HG03280 (cell line): ENCODE measurements at regions not wholly inside any gene's neighbourhood (a gene's known extent, or its start where the extent isn't known, plus 50 kb on each side); places are given as distances from the start of the nearest gene placed in this dataset.

Experiments
- ATAC-seq: cut with Tn5 transposase; IDR thresholded peaks from one replicate; pipeline ENCODE4 v1.9.1; 2021; ENCODE audit warnings: mild to moderate bottlenecking, moderate library complexity; ENCODE audit not compliant: unreplicated experiment

DNA sequence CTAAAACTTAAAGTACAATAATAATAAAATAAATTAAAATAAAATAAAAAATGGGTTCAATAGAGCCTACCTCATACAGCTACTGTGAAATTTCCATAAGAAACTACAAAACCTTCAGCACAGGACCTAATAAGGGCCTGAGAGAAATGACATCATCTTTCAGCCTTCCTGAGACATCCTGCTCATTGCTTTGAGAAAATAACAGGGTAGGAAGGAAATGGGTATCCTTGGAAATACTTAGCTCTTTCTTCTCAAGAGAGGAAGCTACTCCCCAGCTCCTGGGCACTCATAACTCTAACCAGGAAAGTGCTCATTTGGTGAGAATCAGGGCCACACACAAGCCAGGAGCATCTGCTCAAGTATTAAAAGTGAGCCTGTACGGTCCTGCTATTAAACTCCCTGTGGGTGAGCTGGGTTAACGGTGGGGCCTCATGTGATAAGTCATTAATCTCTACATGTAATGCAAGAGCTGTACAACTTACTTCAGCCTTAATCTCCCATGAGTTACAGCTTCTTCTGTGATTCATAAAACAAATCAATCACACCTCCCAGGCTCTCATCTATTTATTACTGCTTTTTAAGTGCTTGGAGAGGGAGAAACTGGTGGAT, 141.4 kb downstream of the MAFB start:
- no peak for ATAC-seq

DNA sequence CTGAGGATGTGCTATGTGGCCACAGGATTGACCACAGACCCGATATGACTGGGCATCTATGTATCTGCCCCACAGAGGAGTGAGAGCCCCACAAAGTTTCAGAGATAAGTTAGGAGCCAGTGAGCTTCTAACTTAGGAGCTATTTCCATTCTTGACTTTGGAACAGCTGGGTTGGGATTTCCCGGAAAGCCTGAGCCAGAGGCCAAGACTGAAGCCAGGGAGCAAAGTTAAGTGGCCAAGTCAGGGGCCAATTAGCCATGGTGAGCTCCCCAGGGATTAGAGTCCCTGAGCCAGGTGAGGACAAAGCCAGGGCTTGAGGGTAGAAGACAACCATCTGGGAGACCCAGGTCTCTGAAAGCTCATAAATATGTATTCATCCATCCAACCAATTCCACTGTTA, 143.6 kb downstream of the MAFB start:
- no peak for ATAC-seq

- ATAC-seq, result no peak
Observed at GRCh38 chr20:40542065-40542464, 147.0 kb downstream of the MAFB start.

GRCh38 chr20:40540166-40540565, 148.9 kb downstream of the MAFB start:
- no peak for ATAC-seq

GRCh38 chr20:40538131-40538530, 150.9 kb downstream of the MAFB start:
- ATAC-seq, result no peak

GRCh38 chr20:40536808-40537207, 152.2 kb downstream of the MAFB start:
- ATAC-seq, result no peak

DNA sequence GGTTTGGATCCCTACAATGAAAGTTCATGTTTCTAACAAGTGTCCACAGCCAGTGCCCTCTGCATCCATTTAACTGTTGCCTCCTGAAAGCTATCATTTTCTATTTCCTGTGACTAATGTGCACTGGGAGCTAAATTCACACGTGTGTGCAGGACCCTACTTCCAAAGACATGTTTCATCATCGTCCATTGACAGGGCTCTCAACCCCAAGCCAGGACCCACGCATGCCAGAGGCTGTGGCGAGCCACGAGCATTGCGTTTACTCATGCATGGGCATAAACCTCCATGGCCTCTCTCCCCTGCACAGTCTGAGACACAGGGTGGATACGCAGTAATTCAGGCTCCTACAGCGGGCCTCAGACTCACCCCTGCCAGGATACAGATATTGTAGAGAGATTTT, 153.2 kb downstream of the MAFB start:
- no peak for ATAC-seq

DNA sequence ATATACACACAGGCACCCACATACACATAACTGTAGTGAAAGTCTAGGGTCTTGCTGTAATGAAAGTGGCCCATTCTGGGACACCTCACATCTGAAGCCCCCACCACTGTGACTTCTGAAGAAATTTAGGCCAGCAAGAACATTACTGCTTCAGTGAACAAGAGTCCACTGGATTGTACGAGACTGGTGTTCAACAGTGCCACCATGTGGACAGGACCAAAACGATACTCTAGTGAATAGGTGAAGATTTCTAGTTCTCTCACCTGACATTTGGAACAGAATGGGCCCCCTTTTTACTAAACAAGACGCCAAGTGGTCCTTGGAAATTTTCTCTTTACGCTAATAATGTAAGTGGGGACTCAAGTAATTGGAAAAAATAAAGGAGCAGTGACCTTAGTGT, 156.9 kb downstream of the MAFB start:
- ATAC-seq, result no peak

DNA sequence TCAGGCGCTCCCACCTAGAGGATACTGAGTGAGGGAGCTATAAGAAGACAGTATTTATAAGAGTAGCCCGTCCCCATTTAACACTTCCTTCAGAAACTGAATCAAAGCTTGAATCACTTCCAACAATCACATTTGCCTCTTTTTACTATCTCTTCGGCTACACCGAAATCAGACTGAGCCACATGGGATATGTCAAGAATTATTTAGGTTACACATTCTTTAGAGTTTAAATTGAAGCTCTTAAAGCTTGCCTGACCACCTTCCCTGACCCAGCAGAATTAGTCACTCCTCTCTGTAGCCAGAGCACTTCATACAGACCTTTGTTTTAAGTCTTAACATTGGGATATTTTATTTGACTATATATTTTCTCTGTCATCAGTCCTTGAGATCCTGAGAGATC, 163.7 kb downstream of the MAFB start:
- no peak for ATAC-seq

- no peak for ATAC-seq
Observed at GRCh38 chr20:40524071-40524470, 165.0 kb downstream of the MAFB start.

DNA sequence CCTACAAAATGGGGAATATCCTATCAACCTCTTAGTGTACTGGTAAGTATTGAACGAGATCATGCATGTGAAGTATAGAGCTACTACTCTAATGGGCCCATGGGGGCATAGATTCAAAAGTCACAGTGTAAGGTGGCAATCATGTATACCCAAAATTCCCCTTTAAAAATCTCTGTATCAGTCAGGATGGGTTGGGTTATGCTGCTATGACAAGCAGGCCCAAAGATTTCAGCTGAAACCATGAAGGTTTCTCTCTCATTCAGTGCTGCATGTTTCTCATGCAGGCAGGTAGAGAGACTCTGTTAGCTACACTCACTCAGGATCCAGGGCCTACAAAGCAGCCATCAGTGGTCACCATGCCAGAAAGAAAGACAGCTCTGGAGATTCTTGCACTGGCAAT, 166.6 kb downstream of the MAFB start:
- no peak for ATAC-seq

GRCh38 chr20:40521962-40522361, 167.1 kb downstream of the MAFB start:
- no peak for ATAC-seq

DNA sequence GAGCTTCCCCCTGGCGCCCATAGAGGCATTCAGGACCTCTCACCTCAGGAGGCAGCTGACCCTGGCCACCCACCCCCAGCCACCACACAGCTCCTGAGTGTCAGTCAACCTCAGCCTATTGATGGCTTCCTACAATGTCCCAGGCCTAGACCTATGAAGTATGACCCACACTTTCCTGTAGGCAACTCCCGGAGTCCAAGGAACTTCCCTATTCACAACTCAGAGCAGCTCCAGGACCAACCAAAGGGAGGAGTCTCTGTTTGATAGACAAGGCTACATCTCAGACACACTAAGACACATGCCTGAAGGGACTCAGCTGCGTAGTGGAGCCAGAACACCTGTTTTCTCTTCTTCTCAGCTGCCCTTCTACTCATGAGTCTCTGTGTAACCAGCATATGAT, 169.1 kb downstream of the MAFB start:
- no peak for ATAC-seq

DNA sequence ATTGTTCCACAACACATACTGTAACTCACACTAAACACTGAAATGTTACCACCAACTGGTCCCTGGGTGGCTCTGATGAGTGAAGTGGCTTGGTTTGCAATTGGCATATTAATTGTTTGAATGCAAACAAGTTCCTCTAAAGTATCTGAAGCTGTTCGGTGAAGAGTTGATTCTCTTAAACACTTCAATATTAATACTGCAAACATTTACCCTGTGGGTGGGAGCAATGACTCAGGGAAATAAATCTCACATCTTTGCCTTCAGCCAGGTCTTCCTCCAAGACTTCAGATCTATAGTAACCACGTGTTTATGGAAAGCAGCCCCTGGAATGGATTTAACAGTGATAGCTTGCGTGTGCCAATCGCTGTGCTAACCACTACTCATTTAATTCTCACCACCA, 176.0 kb downstream of the MAFB start:
- no peak for ATAC-seq

GRCh38 chr20:40512591-40512990, 176.4 kb downstream of the MAFB start:
- no peak for ATAC-seq

- no peak for ATAC-seq
Observed at GRCh38 chr20:40511478-40511877, 177.6 kb downstream of the MAFB start.

- ATAC-seq, result no peak
Observed at GRCh38 chr20:40510622-40511021, 178.4 kb downstream of the MAFB start.

DNA sequence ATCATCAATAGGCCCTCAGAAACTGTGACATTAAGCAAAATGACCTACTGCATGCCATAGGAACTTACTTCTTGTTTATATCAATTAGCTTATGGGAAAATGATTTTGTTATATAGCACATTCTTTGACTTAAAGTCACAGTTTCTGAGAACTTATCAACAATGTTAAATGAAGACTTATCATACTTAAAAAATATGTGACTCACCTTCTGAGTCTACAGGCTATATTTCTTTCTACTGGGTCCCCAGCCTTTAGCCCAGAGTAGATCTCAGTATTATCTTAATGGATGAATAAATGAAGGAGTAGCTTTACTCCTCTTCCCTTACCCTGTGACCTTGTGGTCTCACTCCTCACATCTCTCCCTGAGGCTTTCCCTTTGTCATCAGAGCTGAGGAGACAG, 180.2 kb downstream of the MAFB start:
- no peak for ATAC-seq

- ATAC-seq, result no peak
Observed at GRCh38 chr20:40506537-40506939, 182.5 kb downstream of the MAFB start.

- no peak for ATAC-seq
Observed at GRCh38 chr20:40503119-40503518, 185.9 kb downstream of the MAFB start.

DNA sequence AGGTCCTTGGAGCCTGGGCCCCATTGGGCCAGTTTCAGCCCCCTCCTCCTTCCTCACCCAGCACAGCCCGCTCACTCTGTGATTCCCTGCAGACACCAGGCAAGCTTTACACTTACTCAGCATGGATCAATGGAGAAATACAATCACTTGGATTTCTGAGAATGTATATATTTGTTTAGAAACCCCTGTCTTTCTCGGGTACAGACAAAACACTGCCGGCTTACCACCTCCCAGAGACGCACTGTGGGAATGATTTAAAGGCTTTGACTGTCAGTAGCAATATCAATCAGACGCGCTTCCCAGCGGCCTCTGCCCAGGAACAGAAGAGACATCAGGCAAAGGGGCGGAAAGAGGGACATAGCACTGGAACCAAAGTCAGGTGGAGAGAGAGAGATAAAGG, 186.5 kb downstream of the MAFB start:
- no peak for ATAC-seq

DNA sequence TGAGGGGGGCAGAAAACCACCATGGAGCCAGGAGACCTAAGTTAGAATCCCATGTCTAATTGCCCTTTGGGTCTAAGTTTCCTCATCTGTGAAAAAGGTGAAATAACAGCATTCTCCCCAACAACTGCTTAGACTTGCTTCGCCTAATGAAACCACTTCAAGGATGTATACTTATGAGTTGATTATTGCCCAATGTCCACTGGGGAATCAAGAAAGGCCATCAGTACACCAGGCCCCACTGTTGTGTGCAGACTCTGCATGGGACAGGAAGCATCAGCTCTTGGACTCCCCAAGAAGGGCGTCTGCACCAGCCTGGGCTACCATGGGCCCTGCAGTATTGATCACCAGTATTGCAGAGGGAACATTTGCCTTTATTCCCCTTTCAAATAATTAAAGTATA, 189.6 kb downstream of the MAFB start:
- ATAC-seq, result no peak

GRCh38 chr20:40497899-40498691, 190.9 kb downstream of the MAFB start:
- ATAC-seq, result no peak
